ENCODE measurements at regions not wholly inside any gene's neighbourhood (a gene's known extent, or its start where the extent isn't known, plus 50 kb on each side); places are given as distances from the start of the nearest gene placed in this dataset.

DNA sequence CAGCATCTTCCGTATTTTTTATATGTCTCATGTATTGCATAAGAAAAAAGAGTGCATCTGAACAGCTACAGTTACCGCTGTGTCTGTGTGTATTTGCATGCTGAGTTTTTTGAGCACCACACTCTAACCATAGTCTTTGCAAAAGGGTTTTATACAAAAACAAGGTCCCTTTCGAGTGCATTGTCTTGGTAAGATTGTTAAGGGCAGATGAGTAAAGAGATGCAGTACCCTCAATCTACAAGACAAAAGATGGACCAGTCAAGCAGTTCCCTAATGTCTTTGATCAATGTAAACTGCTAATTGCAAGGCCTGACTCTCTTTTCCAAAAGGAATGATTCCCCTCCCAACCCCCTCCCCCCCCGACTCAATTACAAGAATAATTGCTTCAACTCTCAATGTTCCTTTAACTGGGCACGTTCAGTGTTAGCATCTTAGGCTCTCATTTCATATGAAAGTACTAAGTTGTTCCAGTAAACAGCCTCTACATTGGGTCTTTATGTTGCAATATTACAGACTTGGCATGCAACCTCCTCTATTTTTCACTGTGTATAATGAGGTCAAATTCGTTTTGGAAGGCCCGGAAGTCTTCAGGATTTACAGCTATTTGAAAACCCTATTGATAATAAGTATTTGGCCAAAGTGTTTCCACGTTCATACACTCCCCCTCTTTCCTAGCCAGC lies 471.4 kb upstream of the RBFOX1 start:
- ChIA-PET POLR2A (no interaction called here), CTCF (no interaction called here)
- DNase-seq (no peak), ATAC-seq (no peak)
- Mint-ChIP-seq H3K9me3 (peaks cover 15% of the 10 kb centered on the region), H3K27me3 (no peaks in the 10 kb centered on the region), H3K36me3 (ENCODE audit: low read depth) (no peaks in the 10 kb centered on the region), H3K4me3 (no peak overlapping the region), H3K27ac (no peak overlapping the region), H3K4me1 (ENCODE audit: low read depth) (no peaks in the 10 kb centered on the region)
- TF ChIP-seq, protein P1, sequence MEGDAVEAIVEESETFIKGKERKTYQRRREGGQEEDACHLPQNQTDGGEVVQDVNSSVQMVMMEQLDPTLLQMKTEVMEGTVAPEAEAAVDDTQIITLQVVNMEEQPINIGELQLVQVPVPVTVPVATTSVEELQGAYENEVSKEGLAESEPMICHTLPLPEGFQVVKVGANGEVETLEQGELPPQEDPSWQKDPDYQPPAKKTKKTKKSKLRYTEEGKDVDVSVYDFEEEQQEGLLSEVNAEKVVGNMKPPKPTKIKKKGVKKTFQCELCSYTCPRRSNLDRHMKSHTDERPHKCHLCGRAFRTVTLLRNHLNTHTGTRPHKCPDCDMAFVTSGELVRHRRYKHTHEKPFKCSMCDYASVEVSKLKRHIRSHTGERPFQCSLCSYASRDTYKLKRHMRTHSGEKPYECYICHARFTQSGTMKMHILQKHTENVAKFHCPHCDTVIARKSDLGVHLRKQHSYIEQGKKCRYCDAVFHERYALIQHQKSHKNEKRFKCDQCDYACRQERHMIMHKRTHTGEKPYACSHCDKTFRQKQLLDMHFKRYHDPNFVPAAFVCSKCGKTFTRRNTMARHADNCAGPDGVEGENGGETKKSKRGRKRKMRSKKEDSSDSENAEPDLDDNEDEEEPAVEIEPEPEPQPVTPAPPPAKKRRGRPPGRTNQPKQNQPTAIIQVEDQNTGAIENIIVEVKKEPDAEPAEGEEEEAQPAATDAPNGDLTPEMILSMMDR (IDR thresholded peaks at IDR 0.05), result no peak
- intact Hi-C loops (cut with micrococcal nuclease), result no loop called here

- POLR2A ChIA-PET, result no interaction called here
Measured at GRCh38 chr16:6857575-6857974, 475.1 kb upstream of the RBFOX1 start.

GRCh38 chr16:6856578-6856977 lies 476.1 kb upstream of the RBFOX1 start:
- H3K4me1 Mint-ChIP-seq (ENCODE audit: low read depth), result no peaks in the 10 kb centered on the region
- H3K27me3 Mint-ChIP-seq, result no peaks in the 10 kb centered on the region
- CTCF ChIA-PET, result no interaction called here
- TF ChIP-seq, protein P1 (IDR thresholded peaks at IDR 0.05), result no peak
- POLR2A ChIA-PET, result no interaction called here
- H3K36me3 Mint-ChIP-seq (ENCODE audit: low read depth), result no peaks in the 10 kb centered on the region
- H3K27ac Mint-ChIP-seq, result no peak overlapping the region
- H3K9me3 Mint-ChIP-seq, result peaks cover 9% of the 10 kb centered on the region
- ATAC-seq, result no peak
- no peak overlapping the region for H3K4me3 Mint-ChIP-seq
- intact Hi-C loops (cut with micrococcal nuclease), result no loop called here
- DNase-seq, result no peak

More at GRCh38 chr16:6857575-6857974, 475.1 kb upstream of the RBFOX1 start:
- CTCF ChIA-PET, result no interaction called here
- TF ChIP-seq, protein P1 (IDR thresholded peaks at IDR 0.05), result no peak
- ATAC-seq (no peak), DNase-seq (no peak)
- intact Hi-C loops (cut with micrococcal nuclease), result no loop called here
- Mint-ChIP-seq H3K27ac (no peak overlapping the region), H3K4me3 (no peak overlapping the region), H3K27me3 (no peaks in the 10 kb centered on the region), H3K9me3 (peaks cover 14% of the 10 kb centered on the region), H3K4me1 (ENCODE audit: low read depth) (no peaks in the 10 kb centered on the region), H3K36me3 (ENCODE audit: low read depth) (no peaks in the 10 kb centered on the region)

GRCh38 chr16:6853565-6853964 lies 479.1 kb upstream of the RBFOX1 start:
- peaks cover 7% of the 10 kb centered on the region for H3K9me3 Mint-ChIP-seq
- POLR2A ChIA-PET, result no interaction called here
- TF ChIP-seq, protein P1 (IDR thresholded peaks at IDR 0.05), result no peak
- no peak overlapping the region for H3K27ac Mint-ChIP-seq
- ATAC-seq, result no peak
- no peaks in the 10 kb centered on the region for H3K36me3 Mint-ChIP-seq (ENCODE audit: low read depth)
- CTCF ChIA-PET, result no interaction called here
- H3K27me3 Mint-ChIP-seq, result no peaks in the 10 kb centered on the region
- H3K4me3 Mint-ChIP-seq, result no peak overlapping the region
- intact Hi-C loops (cut with micrococcal nuclease), result no loop called here
- DNase-seq, result no peak
- no peaks in the 10 kb centered on the region for H3K4me1 Mint-ChIP-seq (ENCODE audit: low read depth)

DNA sequence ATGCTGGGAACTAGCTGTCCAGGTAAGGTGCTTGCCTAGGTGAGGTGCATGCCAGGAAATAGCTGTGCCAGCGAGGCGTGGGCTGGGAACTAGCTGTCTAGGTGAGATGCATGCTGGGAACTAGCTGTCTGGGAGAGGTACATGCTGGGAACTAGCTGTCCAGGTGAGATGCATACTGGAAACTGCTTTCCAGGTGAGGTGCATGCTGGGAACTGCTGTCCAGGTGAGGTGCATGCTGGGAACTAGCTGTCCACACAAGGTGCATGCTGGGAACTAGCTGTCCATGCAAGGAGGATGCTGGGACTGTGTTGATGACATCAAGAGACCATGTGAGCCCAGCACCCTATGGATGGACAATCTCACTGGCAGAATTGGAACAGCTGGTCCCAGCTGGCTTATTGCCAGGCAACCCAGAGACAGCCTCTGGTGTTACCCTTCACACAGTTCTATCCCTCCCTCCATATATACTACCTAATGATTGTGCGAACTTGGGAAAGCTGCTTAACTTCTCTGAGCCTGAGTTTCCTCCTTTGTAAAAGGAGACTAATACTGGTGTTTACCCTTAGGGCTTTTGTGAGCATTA lies 479.9 kb upstream of the RBFOX1 start:
- no peak for DNase-seq
- ChIA-PET CTCF (no interaction called here), POLR2A (no interaction called here)
- Mint-ChIP-seq H3K4me1 (ENCODE audit: low read depth) (no peaks in the 10 kb centered on the region), H3K4me3 (no peak overlapping the region), H3K9me3 (peaks cover 7% of the 10 kb centered on the region), H3K27ac (no peak overlapping the region), H3K27me3 (no peaks in the 10 kb centered on the region), H3K36me3 (ENCODE audit: low read depth) (no peaks in the 10 kb centered on the region)
- TF ChIP-seq, protein P1 (IDR thresholded peaks at IDR 0.05), result no peak
- ATAC-seq, result no peak
- intact Hi-C loops (cut with micrococcal nuclease), result no loop called here

Measured in activated CD8-positive, alpha-beta T cell treated with anti-CD3 and anti-CD28 coated beads for 36 hours (primary cell).